ENCODE measurements at regions not wholly inside any gene's neighbourhood (a gene's known extent, or its start where the extent isn't known, plus 50 kb on each side); places are given as distances from the start of the nearest gene placed in this dataset.

DNA sequence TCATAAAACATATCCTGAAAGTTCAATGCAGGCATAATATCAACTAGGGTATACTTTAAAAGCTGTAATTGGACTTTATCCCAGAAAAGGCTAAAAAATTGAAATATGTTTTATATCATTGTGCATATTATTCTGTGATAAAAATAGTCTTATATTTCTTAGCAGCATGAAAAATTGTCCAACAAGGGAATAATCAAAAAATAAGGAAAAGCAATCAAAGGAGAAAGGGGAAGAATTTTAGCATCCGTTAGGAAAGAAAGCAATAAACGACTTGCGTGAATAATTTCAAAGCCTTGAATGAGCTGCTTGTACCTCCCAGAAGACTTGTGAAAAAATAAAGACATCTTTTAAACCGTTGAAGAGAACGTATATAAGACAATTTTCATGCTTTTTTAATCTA lies 1369.8 kb upstream of the GBE1 start:
- TF ChIP-seq POLR2AphosphoS5 (IDR thresholded peaks at IDR 0.05; ENCODE audit: low read depth, low read length) (no peak), REST (IDR thresholded peaks at IDR 0.05; ENCODE audit: insufficient read depth in 1 of 2, low read depth in 2 of 2, low read length in 2 of 2) (no peak), TAF1 (IDR thresholded peaks at IDR 0.05; ENCODE audit: borderline replicate concordance, insufficient read depth, low read length) (no peak)
